ENCODE measurements at regions not wholly inside any gene's neighbourhood (a gene's known extent, or its start where the extent isn't known, plus 50 kb on each side); places are given as distances from the start of the nearest gene placed in this dataset.

DNA sequence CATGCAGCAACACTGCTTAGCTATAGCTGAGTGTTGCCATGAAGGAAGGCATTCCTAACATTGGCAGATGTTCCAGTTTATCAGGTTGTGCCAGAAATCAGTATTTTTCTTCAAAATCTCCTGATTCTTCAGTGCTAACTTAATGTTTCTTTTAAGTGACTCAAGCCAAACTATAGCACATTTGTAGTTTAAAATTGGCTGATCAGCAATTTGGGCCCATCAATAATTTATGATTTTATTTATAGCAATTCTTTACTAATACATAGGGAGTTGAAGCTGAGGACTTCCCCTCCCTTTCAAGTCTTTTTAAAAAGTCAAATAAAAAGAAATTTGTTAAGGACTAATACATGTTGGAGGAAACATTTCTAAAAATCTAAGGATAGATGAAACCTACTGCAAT, 383.8 kb upstream of the KHDRBS2 start (continued):
- TF ChIP-seq REST (IDR thresholded peaks at IDR 0.05; ENCODE audit: borderline replicate concordance) = no peak

GRCh38 chr6:62652692-62653328, 366.8 kb upstream of the KHDRBS2 start:
- H3K79me2 ChIP-seq (replicated peaks; ENCODE audit: insufficient read depth, low read length) = no peaks in the 10 kb centered on the region
- H2AFZ ChIP-seq (ENCODE audit: low read depth, low read length) = no peak overlapping the region
- H3K9me3 ChIP-seq (ENCODE audit: low read length) = peaks cover 11% of the 10 kb centered on the region
- no peaks in the 10 kb centered on the region for H3K27me3 ChIP-seq (ENCODE audit: insufficient read depth, low read depth, low read length)
- TF ChIP-seq MXI1 (conservative IDR thresholded peaks at IDR 0.05; ENCODE audit: poor library complexity, severe bottlenecking) = no peak
- TF ChIP-seq EZH2 (IDR thresholded peaks at IDR 0.05; ENCODE audit: borderline replicate concordance, insufficient read depth, low read length, poor library complexity, severe bottlenecking) = no peak
- TF ChIP-seq, protein P1, sequence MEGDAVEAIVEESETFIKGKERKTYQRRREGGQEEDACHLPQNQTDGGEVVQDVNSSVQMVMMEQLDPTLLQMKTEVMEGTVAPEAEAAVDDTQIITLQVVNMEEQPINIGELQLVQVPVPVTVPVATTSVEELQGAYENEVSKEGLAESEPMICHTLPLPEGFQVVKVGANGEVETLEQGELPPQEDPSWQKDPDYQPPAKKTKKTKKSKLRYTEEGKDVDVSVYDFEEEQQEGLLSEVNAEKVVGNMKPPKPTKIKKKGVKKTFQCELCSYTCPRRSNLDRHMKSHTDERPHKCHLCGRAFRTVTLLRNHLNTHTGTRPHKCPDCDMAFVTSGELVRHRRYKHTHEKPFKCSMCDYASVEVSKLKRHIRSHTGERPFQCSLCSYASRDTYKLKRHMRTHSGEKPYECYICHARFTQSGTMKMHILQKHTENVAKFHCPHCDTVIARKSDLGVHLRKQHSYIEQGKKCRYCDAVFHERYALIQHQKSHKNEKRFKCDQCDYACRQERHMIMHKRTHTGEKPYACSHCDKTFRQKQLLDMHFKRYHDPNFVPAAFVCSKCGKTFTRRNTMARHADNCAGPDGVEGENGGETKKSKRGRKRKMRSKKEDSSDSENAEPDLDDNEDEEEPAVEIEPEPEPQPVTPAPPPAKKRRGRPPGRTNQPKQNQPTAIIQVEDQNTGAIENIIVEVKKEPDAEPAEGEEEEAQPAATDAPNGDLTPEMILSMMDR (IDR thresholded peaks at IDR 0.05; ENCODE audit: poor library complexity, severe bottlenecking) = no peak
- TF ChIP-seq RAD21 (conservative IDR thresholded peaks at IDR 0.05) = no peak
- TF ChIP-seq SMC3 (conservative IDR thresholded peaks at IDR 0.05; ENCODE audit: poor library complexity) = no peak
- no peak for TF ChIP-seq POLR2AphosphoS5 (IDR thresholded peaks at IDR 0.05)
- no peak for TF ChIP-seq REST (IDR thresholded peaks at IDR 0.05; ENCODE audit: borderline replicate concordance)
- no peak for TF ChIP-seq TAF1 (IDR thresholded peaks at IDR 0.05; ENCODE audit: low read depth)
- TF ChIP-seq EP300 (conservative IDR thresholded peaks at IDR 0.05; ENCODE audit: poor library complexity, severe bottlenecking) = no peak
- no peaks in the 10 kb centered on the region for H3F3A ChIP-seq (ENCODE audit: insufficient read depth, low read length, poor library complexity, severe bottlenecking)
- no peaks in the 10 kb centered on the region for H4K20me1 ChIP-seq (ENCODE audit: insufficient read depth)
- no peak overlapping the region for H3K27ac ChIP-seq (ENCODE audit: low read length)
- no peaks in the 10 kb centered on the region for H3K9me2 ChIP-seq (ENCODE audit: insufficient read depth, low read length)
- H3K9ac ChIP-seq (ENCODE audit: low read length) = no peak overlapping the region
- no peak overlapping the region for H3K4me2 ChIP-seq (ENCODE audit: low read length)
- H3K36me3 ChIP-seq (ENCODE audit: insufficient read depth, low read length) = no peaks in the 10 kb centered on the region
- H3K4me3 ChIP-seq (ENCODE audit: low read length) = no peak overlapping the region

Measured in neural cell (in vitro differentiated cells).